WTC11 (cell line): ENCODE measurements at regions not wholly inside any gene's neighbourhood (a gene's known extent, or its start where the extent isn't known, plus 50 kb on each side); places are given as distances from the start of the nearest gene placed in this dataset.

ENCODE experiments used
- ATAC-seq: fragments of 200-7000 bp; cut with Tn5 transposase; 2 replicates; pipeline ENCODE4 v1.10.0; 2021; ENCODE audit warnings: mild to moderate bottlenecking, moderate library complexity
- CTCF ChIA-PET: fragments of 300-600 bp; sonication (Branson Sonifier 250); formaldehyde crosslinking; loops from one replicate; lab custom pipeline; 2021; ENCODE audit warnings: antibody characterized with exemption; lab: Charles Lee
- POLR2A ChIA-PET: fragments of 350-600 bp; sonication (Branson Sonifier 250); formaldehyde crosslinking; loops from one replicate; lab custom pipeline; 2021; ENCODE audit warnings: antibody characterized with exemption; lab: Charles Lee
- DNase-seq: peaks from one replicate; pipeline ENCODE4 v3.0.0; 2021; ENCODE audit warnings: low spot score
- H3K27ac Mint-ChIP-seq: 2 replicates; pipeline ENCODE4 v1.8.0; 2021; ENCODE audit warnings: mixed read lengths
- H3K27me3 Mint-ChIP-seq: 2 replicates; pipeline ENCODE4 v1.8.0; 2021; ENCODE audit warnings: low read depth, mild to moderate bottlenecking, moderate library complexity, mixed read lengths
- H3K36me3 Mint-ChIP-seq: 2 replicates; pipeline ENCODE4 v1.8.0; 2021; ENCODE audit warnings: mixed read lengths
- H3K4me1 Mint-ChIP-seq: 2 replicates; pipeline ENCODE4 v1.8.0; 2022; ENCODE audit warnings: mixed read lengths
- H3K4me3 Mint-ChIP-seq: 2 replicates; pipeline ENCODE4 v1.8.0; 2021; ENCODE audit warnings: mild to moderate bottlenecking, moderate library complexity, mixed read lengths
- H3K9me3 Mint-ChIP-seq: 2 replicates; pipeline ENCODE4 v1.8.0; 2021; ENCODE audit warnings: mixed read lengths
- ATF1 ChIP-seq: sonication (generic); formaldehyde crosslinking; IDR thresholded peaks from 2 replicates; pipeline ENCODE4 v1.8.1; 2023; ENCODE audit warnings: mild to moderate bottlenecking, moderate library complexity, missing genetic modification reagents
- CREB1 ChIP-seq: sonication (generic); formaldehyde crosslinking; IDR thresholded peaks from 2 replicates; pipeline ENCODE4 v1.8.0; 2023; ENCODE audit warnings: mild to moderate bottlenecking, missing genetic modification reagents
- E2F1 ChIP-seq: sonication (generic); formaldehyde crosslinking; IDR thresholded peaks from 2 replicates; pipeline ENCODE4 v1.8.0; 2022; ENCODE audit warnings: mild to moderate bottlenecking, missing genetic modification reagents
- EMX1 ChIP-seq: fragments of 250-450 bp; sonication (Bioruptor Pico); IDR thresholded peaks from 2 replicates; pipeline ENCODE4 v1.8.0; 2021; ENCODE audit warnings: mild to moderate bottlenecking
- GTF2I ChIP-seq: fragments of 250-450 bp; sonication (Bioruptor Pico); conservative IDR thresholded peaks from 2 replicates; pipeline ENCODE4 v1.4.0; 2021; ENCODE audit warnings: mild to moderate bottlenecking
- KAT7 ChIP-seq: sonication (generic); formaldehyde crosslinking; IDR thresholded peaks from 2 replicates; pipeline ENCODE4 v1.8.1; 2023; ENCODE audit warnings: missing genetic modification reagents, mild to moderate bottlenecking, borderline replicate concordance
- MLX ChIP-seq: sonication (generic); formaldehyde crosslinking; IDR thresholded peaks from 2 replicates; pipeline ENCODE4 v1.8.1; 2023; ENCODE audit warnings: mild to moderate bottlenecking, missing genetic modification reagents, moderate library complexity
- NR1H2 ChIP-seq: sonication (generic); formaldehyde crosslinking; IDR thresholded peaks from 2 replicates; pipeline ENCODE4 v1.9.0; 2021; ENCODE audit warnings: mild to moderate bottlenecking, moderate library complexity, missing genetic modification reagents
- PREB ChIP-seq: sonication (generic); formaldehyde crosslinking; IDR thresholded peaks from 2 replicates; pipeline ENCODE4 v1.8.1; 2022; ENCODE audit warnings: mild to moderate bottlenecking, missing genetic modification reagents, moderate library complexity, borderline replicate concordance
- TCF7 ChIP-seq: sonication (generic); formaldehyde crosslinking; IDR thresholded peaks from 2 replicates; pipeline ENCODE4 v1.8.0; 2022; ENCODE audit warnings: mild to moderate bottlenecking, low read depth, missing genetic modification reagents, moderate library complexity
- ZMAT4 ChIP-seq: fragments of 250-450 bp; sonication (Bioruptor Pico); IDR thresholded peaks from 2 replicates; pipeline ENCODE4 v1.9.0; 2021; ENCODE audit warnings: mild to moderate bottlenecking
- ZNF263 ChIP-seq: sonication (generic); formaldehyde crosslinking; IDR thresholded peaks from 2 replicates; pipeline ENCODE4 v1.8.1; 2022; ENCODE audit warnings: low read depth, mild to moderate bottlenecking, moderate library complexity, missing genetic modification reagents
- ZSCAN18 ChIP-seq: fragments of 250-450 bp; sonication (Bioruptor Pico); IDR thresholded peaks from 2 replicates; pipeline ENCODE4 v2.1.2; 2022; ENCODE audit warnings: mild to moderate bottlenecking, moderate library complexity
- TF ChIP-seq, protein P1 (sequence below): sonication (generic); formaldehyde crosslinking; IDR thresholded peaks from 2 replicates; pipeline ENCODE4 v1.8.0; 2023; ENCODE audit warnings: mild to moderate bottlenecking, missing genetic modification reagents
- TF ChIP-seq, protein P2 (sequence below): sonication (generic); formaldehyde crosslinking; IDR thresholded peaks from 2 replicates; pipeline ENCODE4 v1.8.1; 2022; ENCODE audit warnings: missing genetic modification reagents, borderline replicate concordance
- TF ChIP-seq, protein P3 (sequence below): sonication (generic); formaldehyde crosslinking; IDR thresholded peaks from 2 replicates; pipeline ENCODE4 v1.8.1; 2023; ENCODE audit warnings: mild to moderate bottlenecking, missing genetic modification reagents
- TF ChIP-seq, protein P4 (sequence below): sonication (generic); formaldehyde crosslinking; IDR thresholded peaks from 2 replicates; pipeline ENCODE4 v1.8.0; 2023; ENCODE audit warnings: missing genetic modification reagents
- TF ChIP-seq, protein P5 (sequence below): sonication (generic); formaldehyde crosslinking; IDR thresholded peaks from 2 replicates; pipeline ENCODE4 v1.8.1; 2023; ENCODE audit warnings: mild to moderate bottlenecking, missing genetic modification reagents, moderate library complexity
- TF ChIP-seq, protein P6 (sequence below): sonication (generic); formaldehyde crosslinking; IDR thresholded peaks from 2 replicates; pipeline ENCODE4 v1.8.1; 2023; ENCODE audit warnings: mild to moderate bottlenecking, moderate library complexity, missing genetic modification reagents

GRCh38 chr12:92470608-92471021 is 232.2 kb upstream of the PLEKHG7 start:
- CTCF ChIA-PET: no interaction called here
- Mint-ChIP-seq H3K4me3 (no peak overlapping the region), H3K27me3 (no peaks in the 10 kb centered on the region), H3K36me3 (no peaks in the 10 kb centered on the region), H3K27ac (no peak overlapping the region), H3K9me3 (peaks cover 3% of the 10 kb centered on the region), H3K4me1 (peaks cover 50% of the 10 kb centered on the region)
- TF ChIP-seq EMX1 (CRISPR knock-in tag): no peak
- TF ChIP-seq PREB: no peak
- no peak for TF ChIP-seq TCF7
- TF ChIP-seq, protein P1, sequence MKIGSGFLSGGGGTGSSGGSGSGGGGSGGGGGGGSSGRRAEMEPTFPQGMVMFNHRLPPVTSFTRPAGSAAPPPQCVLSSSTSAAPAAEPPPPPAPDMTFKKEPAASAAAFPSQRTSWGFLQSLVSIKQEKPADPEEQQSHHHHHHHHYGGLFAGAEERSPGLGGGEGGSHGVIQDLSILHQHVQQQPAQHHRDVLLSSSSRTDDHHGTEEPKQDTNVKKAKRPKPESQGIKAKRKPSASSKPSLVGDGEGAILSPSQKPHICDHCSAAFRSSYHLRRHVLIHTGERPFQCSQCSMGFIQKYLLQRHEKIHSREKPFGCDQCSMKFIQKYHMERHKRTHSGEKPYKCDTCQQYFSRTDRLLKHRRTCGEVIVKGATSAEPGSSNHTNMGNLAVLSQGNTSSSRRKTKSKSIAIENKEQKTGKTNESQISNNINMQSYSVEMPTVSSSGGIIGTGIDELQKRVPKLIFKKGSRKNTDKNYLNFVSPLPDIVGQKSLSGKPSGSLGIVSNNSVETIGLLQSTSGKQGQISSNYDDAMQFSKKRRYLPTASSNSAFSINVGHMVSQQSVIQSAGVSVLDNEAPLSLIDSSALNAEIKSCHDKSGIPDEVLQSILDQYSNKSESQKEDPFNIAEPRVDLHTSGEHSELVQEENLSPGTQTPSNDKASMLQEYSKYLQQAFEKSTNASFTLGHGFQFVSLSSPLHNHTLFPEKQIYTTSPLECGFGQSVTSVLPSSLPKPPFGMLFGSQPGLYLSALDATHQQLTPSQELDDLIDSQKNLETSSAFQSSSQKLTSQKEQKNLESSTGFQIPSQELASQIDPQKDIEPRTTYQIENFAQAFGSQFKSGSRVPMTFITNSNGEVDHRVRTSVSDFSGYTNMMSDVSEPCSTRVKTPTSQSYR (CRISPR knock-in tag): no peak
- TF ChIP-seq, protein P2, sequence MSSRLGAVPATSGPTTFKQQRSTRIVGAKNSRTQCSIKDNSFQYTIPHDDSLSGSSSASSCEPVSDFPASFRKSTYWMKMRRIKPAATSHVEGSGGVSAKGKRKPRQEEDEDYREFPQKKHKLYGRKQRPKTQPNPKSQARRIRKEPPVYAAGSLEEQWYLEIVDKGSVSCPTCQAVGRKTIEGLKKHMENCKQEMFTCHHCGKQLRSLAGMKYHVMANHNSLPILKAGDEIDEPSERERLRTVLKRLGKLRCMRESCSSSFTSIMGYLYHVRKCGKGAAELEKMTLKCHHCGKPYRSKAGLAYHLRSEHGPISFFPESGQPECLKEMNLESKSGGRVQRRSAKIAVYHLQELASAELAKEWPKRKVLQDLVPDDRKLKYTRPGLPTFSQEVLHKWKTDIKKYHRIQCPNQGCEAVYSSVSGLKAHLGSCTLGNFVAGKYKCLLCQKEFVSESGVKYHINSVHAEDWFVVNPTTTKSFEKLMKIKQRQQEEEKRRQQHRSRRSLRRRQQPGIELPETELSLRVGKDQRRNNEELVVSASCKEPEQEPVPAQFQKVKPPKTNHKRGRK (CRISPR knock-in tag): no peak
- TF ChIP-seq, protein P3, sequence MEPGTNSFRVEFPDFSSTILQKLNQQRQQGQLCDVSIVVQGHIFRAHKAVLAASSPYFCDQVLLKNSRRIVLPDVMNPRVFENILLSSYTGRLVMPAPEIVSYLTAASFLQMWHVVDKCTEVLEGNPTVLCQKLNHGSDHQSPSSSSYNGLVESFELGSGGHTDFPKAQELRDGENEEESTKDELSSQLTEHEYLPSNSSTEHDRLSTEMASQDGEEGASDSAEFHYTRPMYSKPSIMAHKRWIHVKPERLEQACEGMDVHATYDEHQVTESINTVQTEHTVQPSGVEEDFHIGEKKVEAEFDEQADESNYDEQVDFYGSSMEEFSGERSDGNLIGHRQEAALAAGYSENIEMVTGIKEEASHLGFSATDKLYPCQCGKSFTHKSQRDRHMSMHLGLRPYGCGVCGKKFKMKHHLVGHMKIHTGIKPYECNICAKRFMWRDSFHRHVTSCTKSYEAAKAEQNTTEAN: no peak
- no peak for TF ChIP-seq NR1H2 (CRISPR knock-in tag)
- TF ChIP-seq, protein P4, sequence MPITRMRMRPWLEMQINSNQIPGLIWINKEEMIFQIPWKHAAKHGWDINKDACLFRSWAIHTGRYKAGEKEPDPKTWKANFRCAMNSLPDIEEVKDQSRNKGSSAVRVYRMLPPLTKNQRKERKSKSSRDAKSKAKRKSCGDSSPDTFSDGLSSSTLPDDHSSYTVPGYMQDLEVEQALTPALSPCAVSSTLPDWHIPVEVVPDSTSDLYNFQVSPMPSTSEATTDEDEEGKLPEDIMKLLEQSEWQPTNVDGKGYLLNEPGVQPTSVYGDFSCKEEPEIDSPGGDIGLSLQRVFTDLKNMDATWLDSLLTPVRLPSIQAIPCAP: no peak
- no peak for TF ChIP-seq ATF1 (CRISPR knock-in tag)
- no peak for TF ChIP-seq CREB1 (CRISPR knock-in tag)
- no peak for TF ChIP-seq ZSCAN18 (CRISPR knock-in tag)
- no peak for TF ChIP-seq KAT7 (CRISPR knock-in tag)
- ATAC-seq (no peak), DNase-seq (no peak)
- POLR2A ChIA-PET: no interaction called here

- no peak for DNase-seq
- H3K4me3 Mint-ChIP-seq: no peak overlapping the region
- H3K27me3 Mint-ChIP-seq: no peaks in the 10 kb centered on the region
- ChIA-PET CTCF (no interaction called here), POLR2A (no interaction called here)
- H3K9me3 Mint-ChIP-seq: no peaks in the 10 kb centered on the region
- TF ChIP-seq E2F1 (no peak), GTF2I (CRISPR knock-in tag) (no peak), MLX (CRISPR knock-in tag) (no peak), ATF1 (CRISPR knock-in tag) (no peak), ZMAT4 (CRISPR knock-in tag) (no peak), ZNF263 (CRISPR knock-in tag) (no peak)
- TF ChIP-seq, protein P5, sequence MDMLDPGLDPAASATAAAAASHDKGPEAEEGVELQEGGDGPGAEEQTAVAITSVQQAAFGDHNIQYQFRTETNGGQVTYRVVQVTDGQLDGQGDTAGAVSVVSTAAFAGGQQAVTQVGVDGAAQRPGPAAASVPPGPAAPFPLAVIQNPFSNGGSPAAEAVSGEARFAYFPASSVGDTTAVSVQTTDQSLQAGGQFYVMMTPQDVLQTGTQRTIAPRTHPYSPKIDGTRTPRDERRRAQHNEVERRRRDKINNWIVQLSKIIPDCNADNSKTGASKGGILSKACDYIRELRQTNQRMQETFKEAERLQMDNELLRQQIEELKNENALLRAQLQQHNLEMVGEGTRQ (CRISPR knock-in tag): no peak
- TF ChIP-seq, protein P6, sequence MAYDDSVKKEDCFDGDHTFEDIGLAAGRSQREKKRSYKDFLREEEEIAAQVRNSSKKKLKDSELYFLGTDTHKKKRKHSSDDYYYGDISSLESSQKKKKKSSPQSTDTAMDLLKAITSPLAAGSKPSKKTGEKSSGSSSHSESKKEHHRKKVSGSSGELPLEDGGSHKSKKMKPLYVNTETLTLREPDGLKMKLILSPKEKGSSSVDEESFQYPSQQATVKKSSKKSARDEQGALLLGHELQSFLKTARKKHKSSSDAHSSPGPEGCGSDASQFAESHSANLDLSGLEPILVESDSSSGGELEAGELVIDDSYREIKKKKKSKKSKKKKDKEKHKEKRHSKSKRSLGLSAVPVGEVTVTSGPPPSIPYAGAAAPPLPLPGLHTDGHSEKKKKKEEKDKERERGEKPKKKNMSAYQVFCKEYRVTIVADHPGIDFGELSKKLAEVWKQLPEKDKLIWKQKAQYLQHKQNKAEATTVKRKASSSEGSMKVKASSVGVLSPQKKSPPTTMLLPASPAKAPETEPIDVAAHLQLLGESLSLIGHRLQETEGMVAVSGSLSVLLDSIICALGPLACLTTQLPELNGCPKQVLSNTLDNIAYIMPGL (CRISPR knock-in tag): no peak
- H3K27ac Mint-ChIP-seq: no peak overlapping the region
- peaks cover 58% of the 10 kb centered on the region for H3K4me1 Mint-ChIP-seq
- ATAC-seq: no peak
- H3K36me3 Mint-ChIP-seq: no peaks in the 10 kb centered on the region
These were observed 233.0 kb upstream of the PLEKHG7 start for GRCh38 chr12:92469837-92470236.
